Tibial artery (tissue), 4 donors: ENCODE measurements at regions not wholly inside any gene's neighbourhood (a gene's known extent, or its start where the extent isn't known, plus 50 kb on each side); places are given as distances from the start of the nearest gene placed in this dataset.

Experiments used
- DNase-seq, 2 donors: peaks; one replicate each; pipeline ENCODE4 v3.0.0-alpha.2; 2019
- H3K27ac ChIP-seq, 2 donors: fragments of 200-600 bp; sonication (generic) in 1 of 2; 1 replicate in 1 of 2; 2 replicates in 1 of 2; pipeline ENCODE4 v1.5.1; 2018 to 2019; ENCODE audit warnings: mild to moderate bottlenecking in 1 of 2
- H3K27me3 ChIP-seq, 2 donors: fragments of 200-600 bp; sonication (generic) in 1 of 2; one replicate each; pipeline versions ENCODE4 v1.5.1 to v1.6.0; 2016 to 2019
- H3K36me3 ChIP-seq, 3 donors: fragments of 200-600 bp; sonication (generic) in 2 of 3; one replicate each; pipeline ENCODE4 v1.5.1; 2016 to 2019; ENCODE audit warnings: mild to moderate bottlenecking in 2 of 3
- H3K4me1 ChIP-seq, 4 donors: fragments of 200-600 bp; sonication (generic) in 2 of 4; 1 replicate in 3 of 4; 2 replicates in 1 of 4; pipeline ENCODE4 v1.5.1; 2016 to 2019
- H3K4me3 ChIP-seq, 2 donors: fragments of 200-600 bp; sonication (generic) in 1 of 2; 1 replicate in 1 of 2; 2 replicates in 1 of 2; pipeline ENCODE4 v1.5.1; 2018 to 2019; ENCODE audit warnings: mild to moderate bottlenecking in 2 of 2
- H3K9me3 ChIP-seq, 3 donors: fragments of 200-600 bp; sonication (generic) in 1 of 3; one replicate each; pipeline ENCODE4 v1.5.1; 2016 to 2019
- CTCF ChIP-seq, 2 experiments: fragments of 200-600 bp in 1 of 2; fragments of 450-650 bp in 1 of 2; IDR thresholded peaks; one replicate each; pipeline ENCODE4 v1.5.1; 2017 to 2019; ENCODE audit warnings: antibody characterized with exemption in 2 of 2, mild to moderate bottlenecking in 1 of 2, moderate library complexity in 1 of 2
- intact Hi-C: fragments of 100-400 bp; cut with DNase I; formaldehyde crosslinking; loops from one replicate; pipeline ENCODE4 v1.15.0; 2023; ENCODE audit warnings: low total_unique reads

GRCh38 chr16:85341972-85342695 lies 229.9 kb upstream of the CIBAR2 start:
- DNase-seq = no peak
- H3K4me1 ChIP-seq = no peaks in the 10 kb centered on the region
- TF ChIP-seq CTCF (IDR thresholded peaks at IDR 0.05) = no peak
- H3K36me3 ChIP-seq = no peaks in the 10 kb centered on the region
- H3K27me3 ChIP-seq = peaks cover 0 to 8% of the 10 kb centered on the region in 2 donors
- intact Hi-C loops = no loop called here
- H3K4me3 ChIP-seq = no peak overlapping the region
- no peaks in the 10 kb centered on the region for H3K9me3 ChIP-seq
- H3K27ac ChIP-seq = no peak overlapping the region

- Histone ChIP-seq H3K4me1 (peaks cover 0 to 9% (median 0%) of the 10 kb centered on the region in 4 donors), H3K9me3 (no peaks in the 10 kb centered on the region), H3K4me3 (no peak overlapping the region), H3K27me3 (peaks cover 0 to 12% of the 10 kb centered on the region in 2 donors), H3K36me3 (no peaks in the 10 kb centered on the region), H3K27ac (no peak overlapping the region)
- intact Hi-C loops = no loop called here
- no peak for TF ChIP-seq CTCF (IDR thresholded peaks at IDR 0.05)
- no peak for DNase-seq
Measured at GRCh38 chr16:85344502-85345128, 232.3 kb upstream of the CIBAR2 start.

- no peaks in the 10 kb centered on the region for H3K36me3 ChIP-seq
- intact Hi-C loops = no loop called here
Measured at GRCh38 chr16:85345129-85345639, 232.9 kb upstream of the CIBAR2 start.

GRCh38 chr16:85346404-85347212 lies 234.3 kb upstream of the CIBAR2 start:
- H3K9me3 ChIP-seq = no peaks in the 10 kb centered on the region
- TF ChIP-seq CTCF (IDR thresholded peaks at IDR 0.05) = no peak
- peaks cover 0 to 9% of the 10 kb centered on the region in 2 donors for H3K27me3 ChIP-seq
- H3K27ac ChIP-seq = no peak overlapping the region
- peaks cover 0 to 29% (median 15%) of the 10 kb centered on the region in 4 donors for H3K4me1 ChIP-seq
- intact Hi-C loops = no loop called here
- DNase-seq = no peak
- H3K4me3 ChIP-seq = no peak overlapping the region
- no peaks in the 10 kb centered on the region for H3K36me3 ChIP-seq

More at GRCh38 chr16:85345129-85345639, 232.9 kb upstream of the CIBAR2 start:
- Histone ChIP-seq H3K4me1 (peaks cover 0 to 15% (median 3%) of the 10 kb centered on the region in 4 donors), H3K9me3 (no peaks in the 10 kb centered on the region), H3K4me3 (no peak overlapping the region), H3K27ac (no peak overlapping the region), H3K27me3 (peaks cover 0 to 12% of the 10 kb centered on the region in 2 donors)
- TF ChIP-seq CTCF (IDR thresholded peaks at IDR 0.05) = no peak
- no peak for DNase-seq

- H3K4me1 ChIP-seq = peaks cover 0 to 35% (median 18%) of the 10 kb centered on the region in 4 donors
- intact Hi-C loops = no loop called here
- DNase-seq = no peak
- no peaks in the 10 kb centered on the region for H3K9me3 ChIP-seq
- TF ChIP-seq CTCF (IDR thresholded peaks at IDR 0.05) = peak in 1 of 2 experiments; percentile 11
- no peak overlapping the region for H3K4me3 ChIP-seq
- H3K27me3 ChIP-seq = peaks cover 0 to 9% of the 10 kb centered on the region in 2 donors
- no peak overlapping the region for H3K27ac ChIP-seq
- H3K36me3 ChIP-seq = no peaks in the 10 kb centered on the region
Measured at GRCh38 chr16:85347213-85347591, 234.9 kb upstream of the CIBAR2 start.
